NOMO-1 (cell line): ENCODE measurements at regions not wholly inside any gene's neighbourhood (a gene's known extent, or its start where the extent isn't known, plus 50 kb on each side); places are given as distances from the start of the nearest gene placed in this dataset.

ENCODE experiments used
- DNase-seq, 2 experiments: peaks; one replicate each; lab custom pipeline; 2025; ENCODE audit not compliant: unreplicated experiment in 2 of 2; lab: John Stamatoyannopoulos, UW

- no peak for DNase-seq
Measured at GRCh38 chr5:107155707-107156106, 515.0 kb downstream of the EFNA5 start.

- no peak for DNase-seq
Measured at GRCh38 chr5:107154593-107154992, 516.1 kb downstream of the EFNA5 start.

- DNase-seq = no peak
Measured at GRCh38 chr5:107153283-107153682, 517.5 kb downstream of the EFNA5 start.

GRCh38 chr5:107149243-107150005 lies 521.3 kb downstream of the EFNA5 start:
- no peak for DNase-seq

GRCh38 chr5:107147589-107147988 lies 523.1 kb downstream of the EFNA5 start:
- no peak for DNase-seq

- DNase-seq = no peak
Measured at GRCh38 chr5:107146901-107147300, 523.8 kb downstream of the EFNA5 start.

GRCh38 chr5:107135391-107135790 lies 535.3 kb downstream of the EFNA5 start:
- no peak for DNase-seq

- no peak for DNase-seq
Measured at GRCh38 chr5:107134931-107135330, 535.8 kb downstream of the EFNA5 start.

GRCh38 chr5:107129051-107129450 lies 541.7 kb downstream of the EFNA5 start:
- no peak for DNase-seq

- no peak for DNase-seq
Measured at GRCh38 chr5:107127878-107128277, 542.9 kb downstream of the EFNA5 start.

- DNase-seq = no peak
Measured at GRCh38 chr5:107126341-107126740, 544.4 kb downstream of the EFNA5 start.

- no peak for DNase-seq
Measured at GRCh38 chr5:107124376-107124775, 546.4 kb downstream of the EFNA5 start.

GRCh38 chr5:107123014-107123413 lies 547.7 kb downstream of the EFNA5 start:
- DNase-seq = no peak

GRCh38 chr5:107121793-107122519 lies 548.8 kb downstream of the EFNA5 start:
- DNase-seq = no peak

GRCh38 chr5:107119656-107120055 lies 551.1 kb downstream of the EFNA5 start:
- no peak for DNase-seq

- DNase-seq = no peak
Measured at GRCh38 chr5:107118184-107119019, 552.3 kb downstream of the EFNA5 start.

GRCh38 chr5:107112216-107112615 lies 558.5 kb downstream of the EFNA5 start:
- no peak for DNase-seq

GRCh38 chr5:107104040-107104995 lies 566.4 kb downstream of the EFNA5 start:
- DNase-seq = no peak

- no peak for DNase-seq
Measured at GRCh38 chr5:107103522-107103921, 567.2 kb downstream of the EFNA5 start.

GRCh38 chr5:107100121-107100520 lies 570.6 kb downstream of the EFNA5 start:
- DNase-seq = no peak
